ENCODE measurements at regions not wholly inside any gene's neighbourhood (a gene's known extent, or its start where the extent isn't known, plus 50 kb on each side); places are given as distances from the start of the nearest gene placed in this dataset.

- POLR2A ChIA-PET = no interaction called here
- 76% methylated on average over 5 of the region's 5 CpGs for WGBS (ENCODE audit: missing lambda C conversion rate)
Measured at GRCh38 chr5:155987265-155987810, 339.6 kb upstream of the SGCD start.

GRCh38 chr5:155989879-155990278 lies 337.1 kb upstream of the SGCD start:
- no peaks in the 10 kb centered on the region for H3K4me1 ChIP-seq
- FAIRE-seq = no peak
- CTCF ChIA-PET = no interaction called here
- no peaks in the 10 kb centered on the region for H3K9me3 ChIP-seq
- no peak overlapping the region for H3K4me2 ChIP-seq
- H3K27ac ChIP-seq = no peak overlapping the region
- POLR2A ChIA-PET = no interaction called here
- no peak overlapping the region for H3K4me3 ChIP-seq
- DNase-seq (ENCODE audit: low read depth in 1 of 2, low spot score in 1 of 2) = no peak
- WGBS (ENCODE audit: missing lambda C conversion rate) = 46% methylated on average over 1 of the region's 1 CpG
- TF ChIP-seq EP300 (IDR thresholded peaks at IDR 0.05) (no peak), HES2 (IDR thresholded peaks at IDR 0.05) (no peak)
- ATAC-seq = no peak

More at GRCh38 chr5:155987265-155987810, 339.6 kb upstream of the SGCD start:
- TF ChIP-seq BHLHE40 (IDR thresholded peaks at IDR 0.05; ENCODE audit: low read depth, low read length) = no peak
- Histone ChIP-seq H3K9me3 (no peaks in the 10 kb centered on the region), H3K4me2 (no peak overlapping the region), H3K4me1 (peaks cover 18% of the 10 kb centered on the region), H3K4me3 (no peak overlapping the region), H3K27ac (no peak overlapping the region)
- FAIRE-seq = no peak
- ATAC-seq = no peak
- CTCF ChIA-PET = no interaction called here
- no peak for DNase-seq (ENCODE audit: low read depth in 1 of 2, low spot score in 1 of 2)

- FAIRE-seq = no peak
- ATAC-seq = no peak
- H3K4me2 ChIP-seq = no peak overlapping the region
- no peak for DNase-seq (ENCODE audit: low read depth in 1 of 2, low spot score in 1 of 2)
- 90% methylated on average over 5 of the region's 5 CpGs for WGBS (ENCODE audit: missing lambda C conversion rate)
- CTCF ChIA-PET = no interaction called here
- no peaks in the 10 kb centered on the region for H3K4me1 ChIP-seq
- POLR2A ChIA-PET = no interaction called here
- TF ChIP-seq CHD2 (IDR thresholded peaks at IDR 0.05; ENCODE audit: low read length, partially characterized antibody) = no peak
- TF ChIP-seq ZSCAN20 (CRISPR knock-in tag; IDR thresholded peaks at IDR 0.05) = no peak
- no peak for TF ChIP-seq SMC3 (IDR thresholded peaks at IDR 0.05)
- TF ChIP-seq TP53 (CRISPR knock-in tag; IDR thresholded peaks at IDR 0.05) = no peak
- H3K9me3 ChIP-seq = no peaks in the 10 kb centered on the region
- no peak overlapping the region for H3K4me3 ChIP-seq
- no peak overlapping the region for H3K27ac ChIP-seq
Measured at GRCh38 chr5:155996123-155996522, 330.8 kb upstream of the SGCD start.

GRCh38 chr5:155998257-155998656 lies 328.7 kb upstream of the SGCD start:
- no peak for DNase-seq (ENCODE audit: low read depth in 1 of 2, low spot score in 1 of 2)
- no peak overlapping the region for H3K27ac ChIP-seq
- CTCF ChIA-PET = no interaction called here
- WGBS (ENCODE audit: missing lambda C conversion rate) = 63% methylated on average over 2 of the region's 2 CpGs
- H3K4me3 ChIP-seq = no peak overlapping the region
- no peak overlapping the region for H3K4me2 ChIP-seq
- no peak for TF ChIP-seq FOXS1 (CRISPR knock-in tag; IDR thresholded peaks at IDR 0.05)
- no peak for TF ChIP-seq BCL3 (IDR thresholded peaks at IDR 0.05)
- TF ChIP-seq MAFK (IDR thresholded peaks at IDR 0.05; ENCODE audit: partially characterized antibody) = peak; percentile 95
- TF ChIP-seq POLR2AphosphoS2 (conservative IDR thresholded peaks at IDR 0.05; ENCODE audit: low read length) = no peak
- no peaks in the 10 kb centered on the region for H3K9me3 ChIP-seq
- ATAC-seq = no peak
- H3K4me1 ChIP-seq = no peaks in the 10 kb centered on the region
- POLR2A ChIA-PET = no interaction called here
- FAIRE-seq = no peak

- H3K9me3 ChIP-seq = no peaks in the 10 kb centered on the region
- no peak for FAIRE-seq
- H3K27ac ChIP-seq = no peak overlapping the region
- no peak overlapping the region for H3K4me3 ChIP-seq
- no peak overlapping the region for H3K4me2 ChIP-seq
- no peak for TF ChIP-seq EP300 (IDR thresholded peaks at IDR 0.05)
- CTCF ChIA-PET = no interaction called here
- whole genome bisulfite sequencing (ENCODE audit: missing lambda C conversion rate) = 87% methylated on average over 1 of the region's 1 CpG
- POLR2A ChIA-PET = no interaction called here
- no peaks in the 10 kb centered on the region for H3K4me1 ChIP-seq
- no peak for DNase-seq (ENCODE audit: low read depth in 1 of 2, low spot score in 1 of 2)
- ATAC-seq = no peak
Measured at GRCh38 chr5:156000115-156000514, 326.8 kb upstream of the SGCD start.

GRCh38 chr5:156004754-156005153 lies 322.2 kb upstream of the SGCD start:
- H3K4me1 ChIP-seq = no peaks in the 10 kb centered on the region
- no peak overlapping the region for H3K27ac ChIP-seq
- ATAC-seq (no peak), DNase-seq (ENCODE audit: low read depth in 1 of 2, low spot score in 1 of 2) (no peak), FAIRE-seq (no peak)
- H3K4me2 ChIP-seq = no peak overlapping the region
- ChIA-PET CTCF (no interaction called here), POLR2A (no interaction called here)
- no peak overlapping the region for H3K4me3 ChIP-seq
- WGBS (ENCODE audit: missing lambda C conversion rate) = 76% methylated on average over 6 of the region's 6 CpGs
- TF ChIP-seq CEBPB (IDR thresholded peaks at IDR 0.05) (no peak), HDAC2 (IDR thresholded peaks at IDR 0.05) (no peak), KDM5A (IDR thresholded peaks at IDR 0.05) (no peak), BCL3 (IDR thresholded peaks at IDR 0.05) (no peak), HOXB5 (CRISPR knock-in tag; IDR thresholded peaks at IDR 0.05) (no peak), SMC3 (IDR thresholded peaks at IDR 0.05) (no peak), KDM1A (IDR thresholded peaks at IDR 0.05; ENCODE audit: low read depth) (no peak), RNF2 (IDR thresholded peaks at IDR 0.05; ENCODE audit: borderline replicate concordance, low read depth) (no peak), GATA3 (IDR thresholded peaks at IDR 0.05; ENCODE audit: borderline replicate concordance) (no peak), CHD4 (IDR thresholded peaks at IDR 0.05; ENCODE audit: borderline replicate concordance) (no peak), ZFP36 (IDR thresholded peaks at IDR 0.05; ENCODE audit: borderline replicate concordance, partially characterized antibody) (no peak), HOXB13 (CRISPR knock-in tag; IDR thresholded peaks at IDR 0.05; ENCODE audit: low read depth) (no peak), EP300 (IDR thresholded peaks at IDR 0.05) (no peak), ZNF302 (CRISPR knock-in tag; IDR thresholded peaks at IDR 0.05) (no peak), MAFK (IDR thresholded peaks at IDR 0.05; ENCODE audit: partially characterized antibody) (no peak), RARB (CRISPR knock-in tag; IDR thresholded peaks at IDR 0.05) (no peak), NR3C1 (IDR thresholded peaks at IDR 0.05) (no peak), BHLHE40 (IDR thresholded peaks at IDR 0.05; ENCODE audit: low read depth, low read length) (no peak)
- no peaks in the 10 kb centered on the region for H3K9me3 ChIP-seq

Measured in A549 (cell line).